MM.1S (cell line): ENCODE measurements at regions not wholly inside any gene's neighbourhood (a gene's known extent, or its start where the extent isn't known, plus 50 kb on each side); places are given as distances from the start of the nearest gene placed in this dataset.

Experiments used
- EZH2phosphoT487 ChIP-seq: fragments of 300-600 bp; sonication (generic); IDR thresholded peaks from 2 replicates; pipeline ENCODE4 v1.6.1; 2018; ENCODE audit warnings: antibody characterized with exemption, low read length
- TF ChIP-seq, protein P1 (sequence below): fragments of 300-600 bp; sonication (generic); IDR thresholded peaks from 2 replicates; pipeline ENCODE4 v1.5.1; 2016; ENCODE audit warnings: antibody characterized with exemption, low read length, mixed read lengths

DNA sequence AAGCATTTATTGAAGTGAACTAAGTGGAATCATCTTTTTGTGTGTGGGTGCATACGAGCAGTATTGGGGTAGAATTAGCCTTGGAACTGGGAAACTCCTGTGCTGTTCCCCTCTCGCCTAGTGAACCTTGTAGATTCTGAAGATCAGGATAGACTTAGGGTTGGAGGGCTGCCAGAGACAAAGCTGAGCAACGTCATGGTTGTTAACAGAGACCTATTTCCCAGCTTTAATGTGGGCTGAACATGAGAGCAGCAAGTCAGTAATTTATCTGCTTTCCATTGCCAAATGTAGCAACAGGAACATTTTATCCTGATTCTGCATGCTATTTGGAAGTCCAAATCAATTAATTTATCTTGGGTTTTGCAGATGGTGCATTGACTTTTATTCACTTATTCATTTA is 246.6 kb downstream of the IL20RB start:
- no peak for TF ChIP-seq EZH2phosphoT487
- TF ChIP-seq, protein P1, sequence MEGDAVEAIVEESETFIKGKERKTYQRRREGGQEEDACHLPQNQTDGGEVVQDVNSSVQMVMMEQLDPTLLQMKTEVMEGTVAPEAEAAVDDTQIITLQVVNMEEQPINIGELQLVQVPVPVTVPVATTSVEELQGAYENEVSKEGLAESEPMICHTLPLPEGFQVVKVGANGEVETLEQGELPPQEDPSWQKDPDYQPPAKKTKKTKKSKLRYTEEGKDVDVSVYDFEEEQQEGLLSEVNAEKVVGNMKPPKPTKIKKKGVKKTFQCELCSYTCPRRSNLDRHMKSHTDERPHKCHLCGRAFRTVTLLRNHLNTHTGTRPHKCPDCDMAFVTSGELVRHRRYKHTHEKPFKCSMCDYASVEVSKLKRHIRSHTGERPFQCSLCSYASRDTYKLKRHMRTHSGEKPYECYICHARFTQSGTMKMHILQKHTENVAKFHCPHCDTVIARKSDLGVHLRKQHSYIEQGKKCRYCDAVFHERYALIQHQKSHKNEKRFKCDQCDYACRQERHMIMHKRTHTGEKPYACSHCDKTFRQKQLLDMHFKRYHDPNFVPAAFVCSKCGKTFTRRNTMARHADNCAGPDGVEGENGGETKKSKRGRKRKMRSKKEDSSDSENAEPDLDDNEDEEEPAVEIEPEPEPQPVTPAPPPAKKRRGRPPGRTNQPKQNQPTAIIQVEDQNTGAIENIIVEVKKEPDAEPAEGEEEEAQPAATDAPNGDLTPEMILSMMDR, result no peak
